ENCODE measurements at regions not wholly inside any gene's neighbourhood (a gene's known extent, or its start where the extent isn't known, plus 50 kb on each side); places are given as distances from the start of the nearest gene placed in this dataset.

- TF ChIP-seq REST (IDR thresholded peaks at IDR 0.05) = no peak
- TF ChIP-seq, protein P1, sequence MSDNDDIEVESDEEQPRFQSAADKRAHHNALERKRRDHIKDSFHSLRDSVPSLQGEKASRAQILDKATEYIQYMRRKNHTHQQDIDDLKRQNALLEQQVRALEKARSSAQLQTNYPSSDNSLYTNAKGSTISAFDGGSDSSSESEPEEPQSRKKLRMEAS (IDR thresholded peaks at IDR 0.05) = no peak
- TF ChIP-seq FOSL2 (IDR thresholded peaks at IDR 0.05) = no peak
- TF ChIP-seq FOSL2 (CRISPR knock-in tag; IDR thresholded peaks at IDR 0.05) = no peak
- TF ChIP-seq POLR2A (IDR thresholded peaks at IDR 0.05; ENCODE audit: low read length) = no peak
- no peak for TF ChIP-seq NR3C1 (IDR thresholded peaks at IDR 0.05)
- TF ChIP-seq, protein P2, sequence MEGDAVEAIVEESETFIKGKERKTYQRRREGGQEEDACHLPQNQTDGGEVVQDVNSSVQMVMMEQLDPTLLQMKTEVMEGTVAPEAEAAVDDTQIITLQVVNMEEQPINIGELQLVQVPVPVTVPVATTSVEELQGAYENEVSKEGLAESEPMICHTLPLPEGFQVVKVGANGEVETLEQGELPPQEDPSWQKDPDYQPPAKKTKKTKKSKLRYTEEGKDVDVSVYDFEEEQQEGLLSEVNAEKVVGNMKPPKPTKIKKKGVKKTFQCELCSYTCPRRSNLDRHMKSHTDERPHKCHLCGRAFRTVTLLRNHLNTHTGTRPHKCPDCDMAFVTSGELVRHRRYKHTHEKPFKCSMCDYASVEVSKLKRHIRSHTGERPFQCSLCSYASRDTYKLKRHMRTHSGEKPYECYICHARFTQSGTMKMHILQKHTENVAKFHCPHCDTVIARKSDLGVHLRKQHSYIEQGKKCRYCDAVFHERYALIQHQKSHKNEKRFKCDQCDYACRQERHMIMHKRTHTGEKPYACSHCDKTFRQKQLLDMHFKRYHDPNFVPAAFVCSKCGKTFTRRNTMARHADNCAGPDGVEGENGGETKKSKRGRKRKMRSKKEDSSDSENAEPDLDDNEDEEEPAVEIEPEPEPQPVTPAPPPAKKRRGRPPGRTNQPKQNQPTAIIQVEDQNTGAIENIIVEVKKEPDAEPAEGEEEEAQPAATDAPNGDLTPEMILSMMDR (IDR thresholded peaks at IDR 0.05) = no peak
- TF ChIP-seq RAD21 (conservative IDR thresholded peaks at IDR 0.05 in 1 of 2, IDR thresholded peaks at IDR 0.05 in 1 of 2) = no peak
- TF ChIP-seq, protein P3, sequence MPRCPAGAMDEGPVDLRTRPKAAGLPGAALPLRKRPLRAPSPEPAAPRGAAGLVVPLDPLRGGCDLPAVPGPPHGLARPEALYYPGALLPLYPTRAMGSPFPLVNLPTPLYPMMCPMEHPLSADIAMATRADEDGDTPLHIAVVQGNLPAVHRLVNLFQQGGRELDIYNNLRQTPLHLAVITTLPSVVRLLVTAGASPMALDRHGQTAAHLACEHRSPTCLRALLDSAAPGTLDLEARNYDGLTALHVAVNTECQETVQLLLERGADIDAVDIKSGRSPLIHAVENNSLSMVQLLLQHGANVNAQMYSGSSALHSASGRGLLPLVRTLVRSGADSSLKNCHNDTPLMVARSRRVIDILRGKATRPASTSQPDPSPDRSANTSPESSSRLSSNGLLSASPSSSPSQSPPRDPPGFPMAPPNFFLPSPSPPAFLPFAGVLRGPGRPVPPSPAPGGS (IDR thresholded peaks at IDR 0.05) = no peak
- TF ChIP-seq EP300 (IDR thresholded peaks at IDR 0.05) = no peak
Measured at GRCh38 chr1:2969011-2969844, 52.0 kb upstream of the ACTRT2 start.

Measured in A549 (cell line).